PC-3 (cell line): ENCODE measurements at regions not wholly inside any gene's neighbourhood (a gene's known extent, or its start where the extent isn't known, plus 50 kb on each side); places are given as distances from the start of the nearest gene placed in this dataset.

Experiments used
- EZH2 ChIP-seq: fragments of 300-600 bp; sonication (generic); IDR thresholded peaks from one replicate; pipeline ENCODE4 v1.6.1; 2017; ENCODE audit warnings: antibody characterized with exemption, mild to moderate bottlenecking, low read length; ENCODE audit not compliant: unreplicated experiment
- TF ChIP-seq, protein P1 (sequence below): fragments of 300-600 bp; sonication (generic); conservative IDR thresholded peaks from 2 replicates; pipeline ENCODE4 v1.5.1; 2017; ENCODE audit warnings: antibody characterized with exemption, low read depth, mild to moderate bottlenecking, low read length

DNA sequence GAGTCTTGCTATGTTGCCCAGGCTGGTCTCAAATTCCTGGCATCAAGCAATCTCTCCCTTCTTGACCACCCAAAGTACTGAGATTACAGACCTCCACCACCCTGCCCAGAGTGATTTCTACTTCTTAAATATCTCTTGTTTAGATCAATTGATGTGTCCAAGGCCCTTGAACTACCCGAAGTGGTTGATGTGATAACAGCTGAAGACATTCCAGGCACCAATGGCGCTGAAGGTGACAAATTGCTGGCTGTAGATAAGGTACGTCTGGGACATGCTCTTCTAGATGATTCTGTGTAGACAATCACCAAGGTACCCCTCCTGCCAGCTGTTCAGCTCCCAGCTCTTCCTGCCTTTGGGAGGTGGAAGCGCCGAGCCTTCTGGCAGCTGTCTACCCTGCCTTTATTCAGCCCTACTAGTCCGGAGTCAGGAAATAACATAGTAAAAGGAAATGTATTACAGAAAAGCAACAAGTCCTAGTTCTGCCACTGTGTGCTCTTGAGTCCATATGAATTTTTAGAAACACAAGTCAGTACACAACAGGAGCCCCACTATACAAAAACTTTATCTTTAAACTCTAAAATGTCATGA is 61.3 kb upstream of the BZW1 start:
- TF ChIP-seq, protein P1, sequence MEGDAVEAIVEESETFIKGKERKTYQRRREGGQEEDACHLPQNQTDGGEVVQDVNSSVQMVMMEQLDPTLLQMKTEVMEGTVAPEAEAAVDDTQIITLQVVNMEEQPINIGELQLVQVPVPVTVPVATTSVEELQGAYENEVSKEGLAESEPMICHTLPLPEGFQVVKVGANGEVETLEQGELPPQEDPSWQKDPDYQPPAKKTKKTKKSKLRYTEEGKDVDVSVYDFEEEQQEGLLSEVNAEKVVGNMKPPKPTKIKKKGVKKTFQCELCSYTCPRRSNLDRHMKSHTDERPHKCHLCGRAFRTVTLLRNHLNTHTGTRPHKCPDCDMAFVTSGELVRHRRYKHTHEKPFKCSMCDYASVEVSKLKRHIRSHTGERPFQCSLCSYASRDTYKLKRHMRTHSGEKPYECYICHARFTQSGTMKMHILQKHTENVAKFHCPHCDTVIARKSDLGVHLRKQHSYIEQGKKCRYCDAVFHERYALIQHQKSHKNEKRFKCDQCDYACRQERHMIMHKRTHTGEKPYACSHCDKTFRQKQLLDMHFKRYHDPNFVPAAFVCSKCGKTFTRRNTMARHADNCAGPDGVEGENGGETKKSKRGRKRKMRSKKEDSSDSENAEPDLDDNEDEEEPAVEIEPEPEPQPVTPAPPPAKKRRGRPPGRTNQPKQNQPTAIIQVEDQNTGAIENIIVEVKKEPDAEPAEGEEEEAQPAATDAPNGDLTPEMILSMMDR: no peak
- no peak for TF ChIP-seq EZH2
